ENCODE measurements at regions not wholly inside any gene's neighbourhood (a gene's known extent, or its start where the extent isn't known, plus 50 kb on each side); places are given as distances from the start of the nearest gene placed in this dataset.

DNA sequence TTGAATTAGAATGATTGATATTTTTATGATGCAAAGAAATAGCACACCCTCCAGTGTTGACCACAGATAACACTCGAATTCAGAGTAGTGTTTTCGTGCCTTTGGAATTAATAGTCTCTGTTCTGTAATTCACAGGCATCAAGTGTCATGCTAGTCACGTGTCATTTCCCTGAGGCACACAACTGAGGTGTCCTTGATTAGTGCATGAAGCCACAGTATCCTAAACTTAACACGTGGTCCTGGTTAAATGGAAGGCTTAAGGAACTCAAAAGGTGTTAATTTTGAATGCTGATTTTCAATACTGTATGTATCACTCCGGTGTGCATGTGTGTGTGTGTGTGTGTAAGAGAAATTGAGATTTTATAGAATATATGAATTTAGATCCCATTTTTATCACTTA lies 625.6 kb downstream of the TMEM114 start:
- no peak overlapping the region for H3K9ac ChIP-seq (ENCODE audit: low read length)
- H3K9me2 ChIP-seq (ENCODE audit: insufficient read depth), result no peaks in the 10 kb centered on the region
- no TSS peak for BruUV-seq (replicated peaks)
- CTCF ChIA-PET, result no interaction called here
- H3K27me3 ChIP-seq (ENCODE audit: insufficient read depth, low read length), result no peaks in the 10 kb centered on the region
- no peaks in the 10 kb centered on the region for H3K36me3 ChIP-seq (ENCODE audit: control insufficient read depth in 1 of 2, insufficient read depth in 2 of 2, low read length in 2 of 2)
- DNase-seq (ENCODE audit: low read depth, low spot score), result no peak
- ATAC-seq, result no peak
- H3K27ac ChIP-seq (ENCODE audit: low read depth, low read length), result no peak overlapping the region
- no peaks in the 10 kb centered on the region for H4K20me1 ChIP-seq (ENCODE audit: insufficient read depth)
- RAD21 ChIA-PET (ENCODE audit: low non-redundant PET in 1 of 2, low total read pairs in 2 of 2, uncharacterized antibody in 2 of 2, unreplicated experiment in 2 of 2), result no interaction called here
- POLR2A ChIA-PET, result no interaction called here
- TF ChIP-seq FOSL1 (IDR thresholded peaks at IDR 0.05; ENCODE audit: low read depth) (no peak), JUND (IDR thresholded peaks at IDR 0.05) (no peak), SIN3A (IDR thresholded peaks at IDR 0.05; ENCODE audit: low read depth) (no peak), CBX3 (IDR thresholded peaks at IDR 0.05; ENCODE audit: low read depth) (no peak), ELF1 (IDR thresholded peaks at IDR 0.05; ENCODE audit: borderline replicate concordance, low read depth) (no peak)
- peaks cover 10 to 12% of the 10 kb centered on the region in 2 experiments; a peak in 2 of 4 replicates for H3K9me3 ChIP-seq (ENCODE audit: control insufficient read depth in 1 of 2, insufficient read depth in 1 of 2, low read depth in 1 of 2, low read length in 2 of 2)
- intact Hi-C loops (cut with micrococcal nuclease), result no loop called here
- no peak overlapping the region for H3K4me3 ChIP-seq (replicated peaks in 1 of 2; ENCODE audit: low read depth in 1 of 2, low read length in 2 of 2)
- H3K79me2 ChIP-seq (ENCODE audit: insufficient read depth, low read length), result no peaks in the 10 kb centered on the region
- H3K4me1 ChIP-seq (ENCODE audit: control insufficient read depth in 1 of 2, insufficient read depth in 2 of 2, low read length in 2 of 2), result no peaks in the 10 kb centered on the region
- no peak overlapping the region for H3K4me2 ChIP-seq (ENCODE audit: low read length)
- no peak overlapping the region for H2AFZ ChIP-seq (ENCODE audit: low read depth, low read length, poor library complexity, severe bottlenecking)

DNA sequence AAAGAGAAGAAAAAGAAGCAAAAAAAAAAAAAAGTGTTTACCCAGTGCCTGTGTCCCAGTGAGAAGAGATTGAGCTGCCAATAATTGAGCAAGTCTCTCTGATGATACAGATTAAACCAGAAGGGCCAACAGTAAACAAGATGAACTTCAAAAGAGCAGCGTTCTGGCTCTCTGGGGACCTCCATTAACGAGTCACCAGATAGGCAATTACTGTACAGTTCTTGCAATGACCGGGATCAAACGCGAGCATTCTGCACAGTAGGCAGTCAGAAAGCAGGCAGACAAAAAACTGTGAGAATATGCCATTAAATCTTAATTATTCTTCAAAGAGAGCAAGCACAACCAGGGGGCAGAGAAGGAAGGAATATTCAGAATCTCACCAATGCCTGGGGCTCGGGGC lies 626.1 kb downstream of the TMEM114 start:
- ChIA-PET RAD21 (ENCODE audit: low non-redundant PET in 1 of 2, low total read pairs in 2 of 2, uncharacterized antibody in 2 of 2, unreplicated experiment in 2 of 2) (no interaction called here), CTCF (no interaction called here), POLR2A (no interaction called here)
- no peak overlapping the region for H3K4me3 ChIP-seq (replicated peaks in 1 of 2; ENCODE audit: low read depth in 1 of 2, low read length in 2 of 2)
- H3K36me3 ChIP-seq (ENCODE audit: control insufficient read depth in 1 of 2, insufficient read depth in 2 of 2, low read length in 2 of 2), result no peaks in the 10 kb centered on the region
- H4K20me1 ChIP-seq (ENCODE audit: insufficient read depth), result no peaks in the 10 kb centered on the region
- DNase-seq (ENCODE audit: low read depth, low spot score) (no peak), ATAC-seq (no peak)
- no peak overlapping the region for H3K27ac ChIP-seq (ENCODE audit: low read depth, low read length)
- peaks cover 4 to 12% of the 10 kb centered on the region in 2 experiments; a peak in 2 of 4 replicates for H3K9me3 ChIP-seq (ENCODE audit: control insufficient read depth in 1 of 2, insufficient read depth in 1 of 2, low read depth in 1 of 2, low read length in 2 of 2)
- no peak overlapping the region for H3K4me2 ChIP-seq (ENCODE audit: low read length)
- intact Hi-C loops (cut with micrococcal nuclease), result no loop called here
- no peaks in the 10 kb centered on the region for H3K79me2 ChIP-seq (ENCODE audit: insufficient read depth, low read length)
- H3K9ac ChIP-seq (ENCODE audit: low read length), result no peak overlapping the region
- H3K27me3 ChIP-seq (ENCODE audit: insufficient read depth, low read length), result no peaks in the 10 kb centered on the region
- no peaks in the 10 kb centered on the region for H3K4me1 ChIP-seq (ENCODE audit: control insufficient read depth in 1 of 2, insufficient read depth in 2 of 2, low read length in 2 of 2)
- H3K9me2 ChIP-seq (ENCODE audit: insufficient read depth), result no peaks in the 10 kb centered on the region
- no peak overlapping the region for H2AFZ ChIP-seq (ENCODE audit: low read depth, low read length, poor library complexity, severe bottlenecking)
- no TSS peak for BruUV-seq (replicated peaks)
- no peak for TF ChIP-seq ZNF274 (IDR thresholded peaks at IDR 0.05; ENCODE audit: low read depth, low read length)
- TF ChIP-seq RAD21 (IDR thresholded peaks at IDR 0.05; ENCODE audit: low read depth), result no peak
- TF ChIP-seq POLR2A (IDR thresholded peaks at IDR 0.05; ENCODE audit: borderline replicate concordance, extremely low read depth, insufficient read depth, insufficient read length), result no peak
- TF ChIP-seq YY1 (IDR thresholded peaks at IDR 0.05; ENCODE audit: extremely low read depth, insufficient replicate concordance, low read depth, low read length), result no peak
- TF ChIP-seq EZH2phosphoT487 (IDR thresholded peaks at IDR 0.05; ENCODE audit: borderline replicate concordance), result no peak
- TF ChIP-seq FOSL1 (IDR thresholded peaks at IDR 0.05; ENCODE audit: low read depth), result no peak
- TF ChIP-seq EGR1 (IDR thresholded peaks at IDR 0.05; ENCODE audit: low read depth), result no peak
- no peak for TF ChIP-seq ZFX (IDR thresholded peaks at IDR 0.05)
- TF ChIP-seq, protein P1, sequence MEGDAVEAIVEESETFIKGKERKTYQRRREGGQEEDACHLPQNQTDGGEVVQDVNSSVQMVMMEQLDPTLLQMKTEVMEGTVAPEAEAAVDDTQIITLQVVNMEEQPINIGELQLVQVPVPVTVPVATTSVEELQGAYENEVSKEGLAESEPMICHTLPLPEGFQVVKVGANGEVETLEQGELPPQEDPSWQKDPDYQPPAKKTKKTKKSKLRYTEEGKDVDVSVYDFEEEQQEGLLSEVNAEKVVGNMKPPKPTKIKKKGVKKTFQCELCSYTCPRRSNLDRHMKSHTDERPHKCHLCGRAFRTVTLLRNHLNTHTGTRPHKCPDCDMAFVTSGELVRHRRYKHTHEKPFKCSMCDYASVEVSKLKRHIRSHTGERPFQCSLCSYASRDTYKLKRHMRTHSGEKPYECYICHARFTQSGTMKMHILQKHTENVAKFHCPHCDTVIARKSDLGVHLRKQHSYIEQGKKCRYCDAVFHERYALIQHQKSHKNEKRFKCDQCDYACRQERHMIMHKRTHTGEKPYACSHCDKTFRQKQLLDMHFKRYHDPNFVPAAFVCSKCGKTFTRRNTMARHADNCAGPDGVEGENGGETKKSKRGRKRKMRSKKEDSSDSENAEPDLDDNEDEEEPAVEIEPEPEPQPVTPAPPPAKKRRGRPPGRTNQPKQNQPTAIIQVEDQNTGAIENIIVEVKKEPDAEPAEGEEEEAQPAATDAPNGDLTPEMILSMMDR (IDR thresholded peaks at IDR 0.05 in 2 of 3, conservative IDR thresholded peaks at IDR 0.05 in 1 of 3; ENCODE audit: borderline replicate concordance in 1 of 3, insufficient read depth in 1 of 3, low read depth in 2 of 3, low read length in 2 of 3), result no peak
- TF ChIP-seq TCF7L2 (IDR thresholded peaks at IDR 0.05; ENCODE audit: borderline replicate concordance, extremely low read depth, insufficient read depth, insufficient read length), result no peak
- TF ChIP-seq, protein P2, sequence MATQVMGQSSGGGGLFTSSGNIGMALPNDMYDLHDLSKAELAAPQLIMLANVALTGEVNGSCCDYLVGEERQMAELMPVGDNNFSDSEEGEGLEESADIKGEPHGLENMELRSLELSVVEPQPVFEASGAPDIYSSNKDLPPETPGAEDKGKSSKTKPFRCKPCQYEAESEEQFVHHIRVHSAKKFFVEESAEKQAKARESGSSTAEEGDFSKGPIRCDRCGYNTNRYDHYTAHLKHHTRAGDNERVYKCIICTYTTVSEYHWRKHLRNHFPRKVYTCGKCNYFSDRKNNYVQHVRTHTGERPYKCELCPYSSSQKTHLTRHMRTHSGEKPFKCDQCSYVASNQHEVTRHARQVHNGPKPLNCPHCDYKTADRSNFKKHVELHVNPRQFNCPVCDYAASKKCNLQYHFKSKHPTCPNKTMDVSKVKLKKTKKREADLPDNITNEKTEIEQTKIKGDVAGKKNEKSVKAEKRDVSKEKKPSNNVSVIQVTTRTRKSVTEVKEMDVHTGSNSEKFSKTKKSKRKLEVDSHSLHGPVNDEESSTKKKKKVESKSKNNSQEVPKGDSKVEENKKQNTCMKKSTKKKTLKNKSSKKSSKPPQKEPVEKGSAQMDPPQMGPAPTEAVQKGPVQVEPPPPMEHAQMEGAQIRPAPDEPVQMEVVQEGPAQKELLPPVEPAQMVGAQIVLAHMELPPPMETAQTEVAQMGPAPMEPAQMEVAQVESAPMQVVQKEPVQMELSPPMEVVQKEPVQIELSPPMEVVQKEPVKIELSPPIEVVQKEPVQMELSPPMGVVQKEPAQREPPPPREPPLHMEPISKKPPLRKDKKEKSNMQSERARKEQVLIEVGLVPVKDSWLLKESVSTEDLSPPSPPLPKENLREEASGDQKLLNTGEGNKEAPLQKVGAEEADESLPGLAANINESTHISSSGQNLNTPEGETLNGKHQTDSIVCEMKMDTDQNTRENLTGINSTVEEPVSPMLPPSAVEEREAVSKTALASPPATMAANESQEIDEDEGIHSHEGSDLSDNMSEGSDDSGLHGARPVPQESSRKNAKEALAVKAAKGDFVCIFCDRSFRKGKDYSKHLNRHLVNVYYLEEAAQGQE (IDR thresholded peaks at IDR 0.05; ENCODE audit: low read depth), result no peak
- TF ChIP-seq CBX3 (IDR thresholded peaks at IDR 0.05; ENCODE audit: low read depth), result no peak
- TF ChIP-seq, protein P3, sequence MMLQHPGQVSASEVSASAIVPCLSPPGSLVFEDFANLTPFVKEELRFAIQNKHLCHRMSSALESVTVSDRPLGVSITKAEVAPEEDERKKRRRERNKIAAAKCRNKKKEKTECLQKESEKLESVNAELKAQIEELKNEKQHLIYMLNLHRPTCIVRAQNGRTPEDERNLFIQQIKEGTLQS (IDR thresholded peaks at IDR 0.05), result no peak
- no peak for TF ChIP-seq POLR2AphosphoS5 (IDR thresholded peaks at IDR 0.05; ENCODE audit: low read depth, low read length)
- no peak for TF ChIP-seq JUND (IDR thresholded peaks at IDR 0.05)
- no peak for TF ChIP-seq CEBPB (IDR thresholded peaks at IDR 0.05; ENCODE audit: low read depth)

All from HCT116 (cell line).